ENCODE measurements at regions not wholly inside any gene's neighbourhood (a gene's known extent, or its start where the extent isn't known, plus 50 kb on each side); places are given as distances from the start of the nearest gene placed in this dataset.

DNA sequence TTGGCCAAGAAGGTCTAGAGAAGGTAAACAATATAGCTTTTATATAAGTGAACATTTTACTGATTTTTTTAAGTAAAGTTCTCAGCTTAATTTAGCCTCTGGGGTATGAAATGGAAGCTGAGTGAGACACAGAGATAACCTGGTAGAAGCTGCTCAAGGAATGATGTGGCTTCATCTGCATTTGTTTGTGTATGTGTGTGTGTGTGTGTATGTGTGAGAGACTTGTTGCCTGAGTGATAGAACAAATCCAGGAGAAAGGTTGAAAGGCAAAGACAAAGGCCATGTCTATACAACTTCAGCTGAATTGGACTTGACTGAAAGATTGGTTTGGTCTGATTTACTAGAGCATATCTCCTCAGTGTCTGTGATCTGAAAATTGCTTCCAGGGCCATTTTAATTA lies 63.6 kb downstream of the PCDH7 start:
- DNase-seq = no peak

DNA sequence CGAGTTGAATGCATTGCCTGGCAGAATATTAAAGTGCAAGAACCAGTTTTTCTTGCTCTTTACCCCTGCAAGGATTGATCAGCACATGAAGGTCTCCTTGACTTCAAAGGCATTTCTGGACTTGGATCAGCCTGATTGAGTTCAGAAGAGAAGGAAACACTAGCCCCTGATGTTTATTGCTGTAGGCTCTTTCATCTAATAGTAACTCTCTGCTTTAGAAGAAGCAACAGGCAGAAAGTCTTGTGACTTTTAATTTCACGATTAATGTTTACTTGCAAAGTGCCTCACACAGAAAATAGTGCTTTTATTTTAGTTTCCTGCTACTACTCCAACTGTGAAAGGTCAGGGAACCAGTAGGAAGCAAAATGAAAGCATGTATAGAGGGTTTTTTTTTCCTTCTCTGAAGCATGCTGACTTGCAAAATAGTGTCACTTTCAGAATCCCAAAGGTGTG lies 69.1 kb downstream of the PCDH7 start:
- no peak for DNase-seq

DNA sequence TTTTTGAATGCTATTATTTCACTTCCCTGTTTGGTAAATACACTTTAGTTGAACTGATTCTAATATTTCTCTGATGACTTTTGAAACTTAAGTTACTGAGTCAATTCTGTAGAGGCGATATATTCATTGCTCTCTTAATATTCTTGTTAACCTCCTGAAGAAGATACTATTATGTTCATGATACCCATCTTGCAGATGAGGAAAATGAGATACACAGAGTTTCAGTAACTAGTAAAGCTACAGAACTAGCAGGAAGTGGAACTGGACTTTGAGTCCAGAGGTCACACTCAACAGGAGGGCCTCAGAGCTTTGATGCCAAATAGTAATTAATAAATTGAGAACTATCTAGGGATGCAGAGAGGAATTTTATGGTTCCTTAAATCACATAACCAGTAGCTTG lies 70.0 kb downstream of the PCDH7 start:
- no peak for DNase-seq

DNA sequence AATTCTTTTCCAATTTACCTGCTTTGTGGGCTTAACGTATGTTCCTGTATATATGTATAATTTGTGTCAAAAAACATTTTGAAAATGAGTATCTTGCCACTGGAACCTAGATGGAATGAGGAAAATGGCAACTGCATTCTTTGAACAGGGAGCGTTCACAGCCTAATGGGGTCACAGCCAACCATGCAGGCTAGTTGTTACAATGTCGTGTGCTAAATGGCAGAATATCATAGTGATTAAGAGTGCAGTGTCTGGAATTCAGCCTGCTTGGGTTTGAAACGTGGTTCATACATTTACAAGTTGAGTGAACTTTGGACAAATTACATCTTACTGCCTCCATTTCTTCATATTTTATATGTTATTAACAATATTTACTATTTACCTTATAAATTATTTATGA lies 70.8 kb downstream of the PCDH7 start:
- DNase-seq = no peak

DNA sequence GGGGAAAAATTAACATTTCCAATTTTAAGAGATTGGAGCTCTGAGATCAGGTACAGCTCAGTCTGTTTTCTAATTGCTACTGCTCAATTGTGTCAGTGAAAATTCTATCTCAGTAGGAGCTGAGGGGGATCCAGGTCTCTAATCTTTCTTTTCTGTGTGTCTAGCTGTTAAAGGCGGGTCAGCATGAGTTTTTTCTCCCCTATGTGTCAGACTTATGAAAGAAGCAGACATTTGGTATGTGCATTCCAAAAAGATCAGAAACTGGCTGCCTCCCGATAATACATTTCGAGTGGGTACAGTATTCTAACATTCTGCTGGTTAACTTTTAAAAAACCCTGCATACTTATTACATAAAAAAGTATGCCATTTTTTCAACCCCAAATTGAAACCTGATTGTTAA lies 72.4 kb downstream of the PCDH7 start:
- no peak for DNase-seq

DNA sequence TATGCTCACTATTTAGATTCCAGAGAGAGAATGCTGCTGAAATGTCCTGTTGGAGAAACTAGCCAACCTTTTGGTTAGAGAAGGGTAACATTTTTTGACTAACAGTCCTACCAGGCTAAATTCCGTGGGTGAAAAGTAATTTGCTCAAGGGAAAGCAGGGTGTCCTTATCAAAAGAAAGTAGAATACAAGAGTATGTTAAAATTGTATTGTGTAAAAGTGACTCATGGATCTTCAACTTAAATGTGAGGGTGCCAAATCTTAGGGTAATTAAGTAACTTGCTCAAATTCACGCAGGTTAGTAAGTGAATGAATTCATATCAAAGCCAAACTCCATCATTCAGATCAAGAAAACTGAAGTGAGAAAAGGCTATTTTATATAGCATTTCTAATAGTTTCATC lies 81.7 kb downstream of the PCDH7 start:
- DNase-seq = no peak

DNA sequence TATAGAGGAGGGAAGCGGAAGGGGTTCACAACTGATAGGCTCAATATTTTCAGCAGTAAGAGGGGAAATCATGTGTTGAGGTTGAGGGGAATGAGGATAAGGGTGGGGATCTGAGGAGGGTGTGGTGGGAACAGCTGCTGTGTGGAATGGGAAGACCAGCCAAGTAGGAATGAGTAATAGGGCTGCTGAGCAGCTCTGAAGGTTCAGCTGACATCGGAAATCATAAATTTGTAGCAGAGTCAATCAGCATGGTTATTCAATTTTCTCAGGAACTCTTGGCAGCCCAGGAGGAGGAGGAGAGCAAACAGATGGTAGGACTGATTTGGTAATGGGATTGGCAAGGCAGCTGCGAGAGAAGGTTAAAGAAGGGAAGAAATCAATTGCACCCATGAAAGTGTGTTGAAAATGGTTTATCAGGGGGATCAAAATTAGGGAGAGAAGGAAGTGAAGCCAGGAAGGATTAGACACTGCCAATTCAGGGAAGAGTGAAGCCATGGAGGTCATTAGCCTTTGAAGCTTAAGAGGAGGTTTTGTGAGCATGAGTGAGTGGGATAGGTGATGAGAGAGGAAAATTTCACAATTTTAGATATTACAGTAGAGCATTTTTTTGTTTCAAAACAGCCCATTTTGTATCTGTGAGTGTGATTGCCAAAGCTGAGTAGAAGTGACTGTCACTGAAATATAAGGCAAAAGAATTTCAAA lies 82.6 kb downstream of the PCDH7 start:
- peak; percentile 9 for DNase-seq

DNA sequence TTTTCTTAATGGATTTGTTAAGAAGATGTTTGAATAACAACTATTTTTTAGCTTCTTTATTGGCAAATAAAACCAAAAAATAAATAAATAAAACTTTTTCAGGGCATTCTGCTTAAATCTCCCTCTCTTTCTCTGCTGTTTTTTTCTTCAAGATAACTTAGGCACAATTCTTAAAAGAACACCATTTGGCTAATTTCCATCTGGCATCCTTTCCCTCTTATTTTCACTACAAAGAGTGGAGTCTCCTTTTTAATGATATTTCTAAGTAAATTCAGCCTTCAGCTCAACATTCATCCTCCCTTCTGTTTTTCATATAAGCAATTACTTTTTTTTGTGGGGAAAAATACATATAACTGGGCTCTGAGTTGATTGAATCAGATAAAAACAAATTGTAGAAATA lies 88.1 kb downstream of the PCDH7 start:
- DNase-seq = no peak

DNA sequence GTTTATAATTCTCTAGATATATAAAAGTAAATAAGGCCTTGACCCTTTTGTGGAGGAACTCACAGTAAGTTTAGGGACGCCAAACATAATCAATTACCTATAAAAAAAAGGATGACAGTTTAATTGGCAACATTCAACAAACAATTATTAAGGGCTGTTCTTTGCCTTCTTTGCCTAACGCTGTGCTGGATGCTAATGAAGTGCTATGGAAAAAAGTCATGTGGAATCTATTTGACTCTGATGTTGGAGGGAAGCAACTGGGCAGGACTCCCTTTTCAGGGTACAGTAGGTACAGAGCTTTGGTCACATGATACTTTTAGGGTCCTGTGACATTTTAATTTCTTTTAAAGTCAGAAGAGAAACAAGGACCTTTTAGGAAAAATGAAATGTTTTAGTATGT lies 91.1 kb downstream of the PCDH7 start:
- no peak for DNase-seq

DNA sequence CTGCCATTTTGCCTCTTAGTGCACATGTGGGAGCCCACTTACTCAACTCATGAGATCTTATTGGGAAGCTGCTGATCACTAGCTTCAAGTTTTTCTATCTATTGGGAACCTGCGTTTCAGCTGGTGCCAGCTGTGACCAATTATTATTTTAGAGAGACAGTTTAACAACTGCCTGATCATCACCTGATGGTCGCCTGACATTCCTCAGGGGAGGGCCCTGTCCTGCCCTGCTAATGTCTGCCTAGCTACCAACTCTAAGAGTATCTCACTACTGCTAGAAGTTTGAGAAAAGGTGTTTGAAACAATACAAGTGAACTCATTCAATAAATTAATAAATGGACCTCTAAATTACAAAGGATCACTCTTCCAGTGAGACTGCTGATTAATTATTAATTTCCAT lies 95.5 kb downstream of the PCDH7 start:
- DNase-seq = no peak

DNA sequence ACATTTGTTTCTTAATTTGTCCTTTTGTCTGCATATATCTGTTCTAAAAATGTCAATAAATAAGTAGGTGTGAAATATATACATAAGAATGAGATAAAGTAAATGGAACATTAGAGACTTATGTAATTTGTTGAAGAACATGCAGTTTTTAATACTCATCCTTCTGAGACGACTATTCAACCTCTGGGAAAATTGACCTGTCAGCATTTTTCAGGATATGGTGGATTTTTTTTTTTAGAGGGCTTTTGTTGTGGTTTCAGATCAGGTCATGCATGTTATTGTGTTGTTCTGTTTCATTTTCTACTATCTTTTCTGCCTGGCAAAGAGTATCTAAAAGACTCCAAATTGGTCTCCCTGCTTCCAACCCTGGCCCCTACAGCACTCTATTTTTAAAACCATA lies 97.3 kb downstream of the PCDH7 start:
- DNase-seq = no peak

DNA sequence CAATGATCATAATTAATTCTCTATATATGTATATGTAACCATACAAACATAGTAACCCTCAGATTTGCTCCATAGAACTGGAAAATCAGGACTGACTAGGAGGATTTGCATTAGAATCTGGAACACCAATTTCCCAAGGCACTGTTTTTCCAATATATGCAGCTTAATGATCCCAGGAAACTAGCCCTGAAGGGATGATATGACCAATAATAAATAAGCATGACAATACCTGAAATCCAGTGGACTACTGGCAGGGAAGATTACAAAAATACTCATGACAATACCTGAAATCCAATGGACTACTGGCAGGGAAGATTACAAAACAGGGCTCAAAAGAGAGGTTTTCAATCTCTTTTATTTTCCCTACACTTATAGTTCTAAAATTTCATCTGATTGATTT lies 98.4 kb downstream of the PCDH7 start:
- no peak for DNase-seq

DNA sequence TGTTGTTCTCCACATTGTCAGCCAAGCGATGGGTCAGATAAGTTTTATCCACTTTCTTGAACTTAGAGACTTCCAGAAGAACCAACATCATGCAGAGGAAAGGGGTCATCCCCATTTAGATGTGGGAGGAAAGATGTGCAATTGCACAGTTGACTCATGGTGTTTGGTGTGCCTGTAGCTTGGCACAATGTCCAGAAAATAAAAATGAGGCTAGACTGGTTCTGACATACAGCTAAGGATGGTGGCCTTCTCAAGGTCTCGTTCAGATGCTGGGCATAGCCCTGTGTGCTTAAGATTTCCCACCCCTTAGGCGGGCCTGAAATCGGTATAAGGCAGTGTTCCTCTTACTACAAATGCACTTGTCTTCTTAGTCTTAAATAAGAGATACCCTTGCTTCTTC lies 101.1 kb downstream of the PCDH7 start:
- DNase-seq = no peak

DNA sequence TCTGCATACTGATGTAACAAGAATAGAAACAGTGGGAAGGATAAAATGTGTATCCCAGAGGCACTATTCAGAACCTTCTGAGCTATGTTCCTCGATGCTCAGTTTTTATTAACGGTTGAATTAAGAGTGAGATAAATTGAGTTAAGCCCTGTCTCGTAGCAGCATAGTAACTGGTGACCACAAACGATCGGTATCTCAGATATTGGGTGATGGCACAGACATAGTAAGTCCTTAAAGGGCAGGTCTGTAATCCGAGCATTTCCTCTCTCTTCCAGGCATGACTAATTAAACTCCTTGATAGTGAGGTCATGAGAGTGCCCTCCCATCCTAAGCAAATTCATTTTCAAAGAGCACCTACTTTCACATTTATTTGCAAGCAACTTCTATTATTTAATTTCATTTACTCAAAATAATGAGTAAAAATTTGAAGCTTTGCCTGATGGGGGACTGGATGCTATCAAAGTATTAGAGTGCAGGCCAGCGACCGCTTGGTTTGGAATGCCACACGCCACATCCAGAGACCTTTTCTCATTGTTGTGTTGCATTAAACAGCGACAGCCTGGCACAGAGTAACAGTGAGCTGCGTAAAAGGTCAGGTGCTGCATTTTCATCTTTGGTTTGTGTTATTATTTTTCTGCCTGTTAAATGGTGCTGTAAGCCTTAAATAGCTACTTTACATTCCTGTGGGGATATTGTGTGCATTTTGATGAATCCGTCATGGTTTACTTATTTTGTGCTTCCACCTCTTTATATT lies 101.9 kb downstream of the PCDH7 start:
- DNase-seq = no peak

DNA sequence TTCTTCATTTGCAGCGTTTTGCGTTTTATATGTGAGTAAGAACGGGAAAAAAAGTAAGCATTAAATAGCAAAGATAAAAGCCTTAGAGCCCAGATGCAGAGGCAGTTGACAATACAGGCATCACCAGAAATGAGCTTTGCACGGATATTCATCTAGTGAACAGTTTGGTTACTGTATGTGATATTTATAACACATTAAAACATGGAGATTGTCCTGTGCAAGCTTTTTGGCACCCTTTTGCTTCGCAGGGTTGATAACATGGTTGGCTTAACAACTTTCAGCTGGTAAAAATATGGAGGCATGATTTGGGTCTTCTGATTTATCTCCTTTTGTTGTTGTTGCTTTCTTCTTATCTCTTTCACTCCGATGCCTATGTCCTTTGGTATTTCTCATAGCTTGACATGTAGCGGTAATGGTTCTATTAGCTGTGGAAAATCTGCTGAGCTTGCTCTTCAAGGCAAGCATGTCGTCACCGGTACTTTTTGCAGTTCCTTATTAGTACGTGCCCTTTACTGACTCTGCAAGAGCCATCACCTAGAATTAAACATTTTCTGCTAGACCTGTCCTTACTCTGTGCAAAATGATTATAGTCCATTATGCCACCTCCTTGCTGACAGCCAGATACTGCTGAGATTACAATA lies 102.9 kb downstream of the PCDH7 start:
- no peak for DNase-seq

DNA sequence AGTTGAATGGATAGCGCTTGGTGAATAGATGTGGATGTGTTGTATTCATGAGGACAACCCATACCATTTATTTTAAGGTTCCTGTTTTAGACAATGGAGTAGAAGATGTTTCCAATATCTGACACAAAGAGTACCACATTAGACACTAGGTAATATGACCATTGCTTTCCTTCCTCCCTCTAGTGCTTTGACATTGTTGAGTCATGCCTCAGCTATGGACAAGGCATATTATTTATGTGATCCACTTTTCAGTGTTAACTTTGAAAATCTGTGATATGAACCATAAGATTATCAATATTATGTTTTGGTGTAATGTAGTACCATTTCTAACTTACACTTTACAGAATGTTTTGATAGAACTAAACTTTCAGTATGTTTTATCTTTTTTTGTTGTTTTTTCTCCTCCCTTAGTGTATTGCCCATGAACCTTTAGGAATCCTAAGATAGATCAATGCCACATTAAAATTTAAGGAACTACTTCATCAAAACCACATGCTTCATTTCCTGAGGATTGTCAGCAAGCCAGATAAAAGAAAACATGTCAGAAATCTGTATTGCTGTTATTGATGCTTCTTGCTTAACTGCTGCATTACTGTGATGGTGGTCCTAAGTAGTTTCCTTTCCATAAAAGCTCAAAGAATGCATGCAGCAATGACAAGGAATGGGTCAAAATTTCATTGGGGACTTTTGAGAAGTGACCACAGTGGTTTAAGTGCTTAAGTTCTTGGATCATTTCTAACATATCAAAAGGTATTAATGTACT lies 105.0 kb downstream of the PCDH7 start:
- no peak for DNase-seq

DNA sequence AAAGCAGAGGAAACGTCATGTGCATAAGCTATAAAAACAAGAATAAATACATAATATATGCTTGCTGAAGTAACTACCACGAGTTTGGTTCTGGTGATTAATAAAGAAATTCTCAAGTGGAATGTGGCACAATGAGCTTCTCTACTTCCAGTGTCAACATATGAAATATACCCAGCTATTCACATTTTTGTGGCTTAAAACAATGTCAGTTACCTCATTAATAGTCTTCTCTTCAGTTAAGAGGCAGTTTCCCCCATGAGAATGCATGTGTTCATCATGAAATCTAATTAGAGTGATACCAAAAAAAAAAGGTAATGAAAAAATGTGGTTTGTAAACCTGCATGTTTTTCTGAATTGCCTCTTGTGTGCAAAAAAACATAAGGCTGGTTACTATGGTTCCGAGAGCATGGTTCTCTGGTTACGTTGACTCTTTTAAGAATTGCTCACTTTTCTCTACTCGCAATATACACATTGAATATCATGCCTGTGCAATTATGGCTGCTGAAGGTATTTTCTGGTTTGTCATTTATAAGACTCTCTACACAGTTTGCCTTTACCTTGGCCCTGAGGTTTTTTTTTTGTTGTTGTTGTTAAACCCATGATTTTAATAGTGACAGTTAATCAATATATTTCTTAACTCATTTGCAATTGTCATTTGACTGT lies 108.2 kb downstream of the PCDH7 start:
- no peak for DNase-seq

DNA sequence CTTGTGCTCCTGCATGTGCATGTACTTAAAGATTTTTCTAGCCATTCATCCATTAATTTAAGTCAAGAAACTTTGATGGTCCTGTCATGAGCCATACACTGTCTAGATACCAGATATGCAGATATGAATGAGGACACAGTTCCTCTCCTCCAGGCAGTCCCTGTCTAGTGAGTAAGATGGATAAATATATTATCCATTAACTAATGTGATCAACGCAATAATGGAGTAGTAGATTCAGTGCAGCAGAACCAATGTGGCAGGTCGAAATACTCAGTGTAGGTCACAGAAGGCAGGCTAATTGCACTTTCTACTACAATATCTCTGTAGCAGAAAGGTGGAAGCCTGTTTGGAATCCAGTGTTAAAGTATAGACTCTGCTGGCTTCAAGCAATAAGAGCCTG lies 112.5 kb downstream of the PCDH7 start:
- no peak for DNase-seq

DNA sequence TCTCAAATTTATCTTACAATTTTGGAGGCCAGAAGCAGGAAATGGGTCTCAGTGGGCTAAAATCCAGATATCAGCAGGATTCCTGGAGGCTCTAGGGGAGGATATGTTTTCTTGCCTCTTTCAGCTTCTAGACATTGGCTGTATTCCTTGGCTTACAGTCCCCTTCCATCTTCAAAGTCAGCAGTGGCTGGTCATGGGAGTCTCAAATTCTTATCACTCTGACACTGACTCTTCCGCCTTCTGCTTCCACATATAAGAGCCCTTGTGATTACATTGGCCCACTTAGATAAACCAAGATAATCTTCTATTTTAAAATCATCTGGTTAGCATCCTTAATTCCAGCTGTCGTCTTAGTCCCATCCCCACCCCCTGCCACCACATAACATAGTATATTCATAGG lies 113.0 kb downstream of the PCDH7 start:
- no peak for DNase-seq

DNA sequence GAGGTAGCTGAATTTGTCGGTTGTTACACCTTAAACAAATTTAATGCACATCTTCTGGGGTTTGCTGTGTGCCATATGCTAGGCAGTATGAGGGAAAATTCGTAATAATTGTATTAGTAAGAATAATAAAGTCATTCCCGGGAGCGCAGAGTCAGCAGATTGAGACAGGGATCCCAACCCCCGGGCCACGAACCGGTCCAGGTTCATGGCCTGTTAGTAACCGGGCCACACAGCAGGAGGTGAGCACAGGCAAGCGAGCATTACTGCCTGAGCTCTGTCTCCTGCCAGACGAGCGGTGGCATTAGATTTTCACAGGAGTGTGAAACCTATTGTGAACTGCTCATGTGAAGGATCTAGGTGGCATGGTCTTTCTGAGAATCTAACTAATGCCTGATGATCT lies 114.9 kb downstream of the PCDH7 start:
- no peak for DNase-seq

DNA sequence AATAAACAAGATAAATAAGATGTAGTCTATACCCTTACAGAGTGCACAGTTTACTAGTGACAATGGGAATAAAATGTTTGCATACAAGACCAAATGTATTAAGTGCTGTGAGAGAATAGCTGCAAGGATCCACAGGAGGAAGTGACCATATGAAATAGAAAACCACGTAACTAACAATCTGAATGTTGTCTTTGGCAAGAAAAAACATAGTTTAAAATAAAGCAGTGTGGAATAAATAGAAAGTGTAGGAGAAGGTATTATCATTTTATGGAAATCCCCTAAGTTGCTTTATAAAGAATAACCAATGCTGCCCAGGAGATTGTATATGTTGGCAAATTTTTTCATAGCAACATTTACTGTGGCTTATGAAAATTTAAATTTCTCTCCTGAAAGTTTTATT lies 116.1 kb downstream of the PCDH7 start:
- DNase-seq = no peak

DNA sequence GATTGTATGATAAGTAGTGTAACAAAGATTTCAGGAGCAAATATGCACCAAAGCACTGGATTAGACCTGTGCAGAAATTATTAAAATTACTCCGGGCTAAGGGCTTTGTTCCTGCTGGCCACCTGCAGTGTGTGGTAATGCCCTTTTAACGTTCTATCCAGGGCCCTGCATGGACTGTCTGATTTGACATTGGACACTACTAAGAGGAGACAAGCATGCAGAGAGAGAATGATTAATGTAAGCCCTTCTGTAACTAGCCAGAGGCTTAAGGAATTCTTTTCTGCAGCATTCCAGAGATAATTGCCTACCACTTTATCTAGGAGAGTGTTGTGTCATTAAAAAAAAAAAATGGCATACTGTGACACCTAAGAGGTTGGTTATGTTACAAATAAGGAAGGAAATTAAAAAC lies 117.0 kb downstream of the PCDH7 start:
- DNase-seq = no peak

DNA sequence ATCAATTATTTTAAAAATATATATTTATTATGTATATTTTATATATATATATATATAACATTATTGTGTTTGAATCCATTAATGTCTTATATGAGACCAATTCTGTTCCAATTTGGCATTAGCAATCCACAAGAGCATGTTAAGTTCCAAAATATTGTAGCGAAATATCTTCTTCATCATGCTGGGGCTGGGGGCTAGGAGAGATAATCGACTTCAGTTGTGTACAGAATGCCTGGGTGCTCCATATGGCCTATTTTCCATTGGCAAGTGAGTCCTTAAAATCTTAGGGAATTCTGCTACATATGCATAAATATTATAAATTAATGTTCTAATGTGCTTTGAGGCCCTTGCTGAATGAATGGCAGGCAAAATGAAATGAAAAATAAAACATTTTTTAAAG lies 117.7 kb downstream of the PCDH7 start:
- no peak for DNase-seq
